ENCODE measurements at regions not wholly inside any gene's neighbourhood (a gene's known extent, or its start where the extent isn't known, plus 50 kb on each side); places are given as distances from the start of the nearest gene placed in this dataset.

DNA sequence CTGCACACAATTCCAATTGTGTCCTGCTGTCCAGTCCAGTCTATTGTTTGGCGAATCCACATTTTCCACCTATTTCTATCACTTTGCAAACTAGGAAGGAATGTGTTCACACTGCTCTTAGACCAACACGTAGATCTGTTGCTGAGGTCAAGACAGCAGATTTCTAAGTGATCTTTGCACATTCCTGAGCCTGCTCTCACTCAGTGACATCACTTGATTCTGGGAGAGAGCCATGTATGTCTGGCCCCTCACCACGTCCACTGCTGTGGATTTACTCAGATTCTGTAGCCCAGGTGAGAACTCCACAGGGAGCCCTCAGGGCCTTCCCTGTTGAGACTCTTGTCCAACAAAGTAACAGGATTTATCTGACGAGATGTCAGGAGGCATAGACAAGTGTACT lies 317.2 kb downstream of the TSN start:
- TF ChIP-seq, protein P1, sequence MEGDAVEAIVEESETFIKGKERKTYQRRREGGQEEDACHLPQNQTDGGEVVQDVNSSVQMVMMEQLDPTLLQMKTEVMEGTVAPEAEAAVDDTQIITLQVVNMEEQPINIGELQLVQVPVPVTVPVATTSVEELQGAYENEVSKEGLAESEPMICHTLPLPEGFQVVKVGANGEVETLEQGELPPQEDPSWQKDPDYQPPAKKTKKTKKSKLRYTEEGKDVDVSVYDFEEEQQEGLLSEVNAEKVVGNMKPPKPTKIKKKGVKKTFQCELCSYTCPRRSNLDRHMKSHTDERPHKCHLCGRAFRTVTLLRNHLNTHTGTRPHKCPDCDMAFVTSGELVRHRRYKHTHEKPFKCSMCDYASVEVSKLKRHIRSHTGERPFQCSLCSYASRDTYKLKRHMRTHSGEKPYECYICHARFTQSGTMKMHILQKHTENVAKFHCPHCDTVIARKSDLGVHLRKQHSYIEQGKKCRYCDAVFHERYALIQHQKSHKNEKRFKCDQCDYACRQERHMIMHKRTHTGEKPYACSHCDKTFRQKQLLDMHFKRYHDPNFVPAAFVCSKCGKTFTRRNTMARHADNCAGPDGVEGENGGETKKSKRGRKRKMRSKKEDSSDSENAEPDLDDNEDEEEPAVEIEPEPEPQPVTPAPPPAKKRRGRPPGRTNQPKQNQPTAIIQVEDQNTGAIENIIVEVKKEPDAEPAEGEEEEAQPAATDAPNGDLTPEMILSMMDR (IDR thresholded peaks at IDR 0.05; ENCODE audit: insufficient read depth, low read depth, low read length) = no peak
- no peak for TF ChIP-seq EZH2 (IDR thresholded peaks at IDR 0.05; ENCODE audit: insufficient read depth, low read length)
